C1 segment of cervical spinal cord (tissue), 14 donors: ENCODE measurements at regions not wholly inside any gene's neighbourhood (a gene's known extent, or its start where the extent isn't known, plus 50 kb on each side); places are given as distances from the start of the nearest gene placed in this dataset.
"Not testable (repeated sequence)": the region's sequence is repeated elsewhere in the genome, so short reads cannot be mapped to it uniquely, and the experiment has no call there.

Experiments used
- DNase-seq, 14 donors: peaks; one replicate each; lab custom pipeline; 2025; lab: John Stamatoyannopoulos, UW

GRCh38 chr21:19508844-19509243 is 1105.3 kb upstream of the TMPRSS15 start:
- DNase-seq: no peak

- DNase-seq: no peak
Measured at GRCh38 chr21:19510057-19510456, 1106.5 kb upstream of the TMPRSS15 start.

- DNase-seq: no peak
Measured at GRCh38 chr21:19510653-19511052, 1107.1 kb upstream of the TMPRSS15 start.

- no peak for DNase-seq
Measured at GRCh38 chr21:19522381-19522780, 1118.8 kb upstream of the TMPRSS15 start.

- DNase-seq: no peak
Measured at GRCh38 chr21:19523061-19523460, 1119.5 kb upstream of the TMPRSS15 start.

- no peak for DNase-seq
Measured at GRCh38 chr21:19523746-19524145, 1120.2 kb upstream of the TMPRSS15 start.

- DNase-seq: no peak
Measured at GRCh38 chr21:19529031-19529430, 1125.4 kb upstream of the TMPRSS15 start.

- DNase-seq: no peak
Measured at GRCh38 chr21:19535356-19535755, 1131.8 kb upstream of the TMPRSS15 start.

GRCh38 chr21:19537116-19537515 is 1133.5 kb upstream of the TMPRSS15 start:
- DNase-seq: no peak

- DNase-seq: no peak
Measured at GRCh38 chr21:19540287-19540686, 1136.7 kb upstream of the TMPRSS15 start.

- no peak for DNase-seq
Measured at GRCh38 chr21:19541602-19542001, 1138.0 kb upstream of the TMPRSS15 start.

- DNase-seq: not testable (repeated sequence)
Measured at GRCh38 chr21:19544493-19544892, 1140.9 kb upstream of the TMPRSS15 start.

- peak in 4 of 14 donors; percentile 2 to 32 (median 4) for DNase-seq
Measured at GRCh38 chr21:19547951-19548840, 1144.6 kb upstream of the TMPRSS15 start.

- DNase-seq: no peak
Measured at GRCh38 chr21:19553919-19554615, 1150.5 kb upstream of the TMPRSS15 start.

GRCh38 chr21:19557046-19557445 is 1153.5 kb upstream of the TMPRSS15 start:
- no peak for DNase-seq

GRCh38 chr21:19557488-19557887 is 1153.9 kb upstream of the TMPRSS15 start:
- DNase-seq: no peak

- no peak for DNase-seq
Measured at GRCh38 chr21:19565587-19565986, 1162.0 kb upstream of the TMPRSS15 start.

- DNase-seq: no peak
Measured at GRCh38 chr21:19566975-19567374, 1163.4 kb upstream of the TMPRSS15 start.

- no peak for DNase-seq
Measured at GRCh38 chr21:19577381-19577780, 1173.8 kb upstream of the TMPRSS15 start.

- DNase-seq: no peak
Measured at GRCh38 chr21:19590044-19590443, 1186.5 kb upstream of the TMPRSS15 start.

- DNase-seq: no peak
Measured at GRCh38 chr21:19603011-19603593, 1199.5 kb upstream of the TMPRSS15 start.

- DNase-seq: no peak
Measured at GRCh38 chr21:19608101-19608621, 1204.6 kb upstream of the TMPRSS15 start.
